Osteoblast (primary cell): ENCODE measurements at regions not wholly inside any gene's neighbourhood (a gene's known extent, or its start where the extent isn't known, plus 50 kb on each side); places are given as distances from the start of the nearest gene placed in this dataset.

Experiments used
- DNase-seq: peaks from one replicate; pipeline ENCODE4 v3.0.0; 2011; ENCODE audit warnings: low spot score, mixed read lengths; ENCODE audit not compliant: insufficient read length; ENCODE audit errors: missing footprints
- H2AFZ ChIP-seq: 2 replicates; pipeline ENCODE4 v1.6.0; 2011; ENCODE audit warnings: mild to moderate bottlenecking, low read length
- H3K27ac ChIP-seq: 2 replicates; pipeline ENCODE4 v1.5.1; 2011; ENCODE audit warnings: mild to moderate bottlenecking, low read depth, low read length, moderate library complexity
- H3K27me3 ChIP-seq: 2 replicates; pipeline ENCODE4 v1.6.0; 2012; ENCODE audit warnings: mild to moderate bottlenecking, control low read depth, inconsistent platforms, low read length, moderate library complexity; ENCODE audit not compliant: insufficient read depth
- H3K36me3 ChIP-seq: 2 replicates; pipeline ENCODE4 v1.5.1; 2011; ENCODE audit warnings: mild to moderate bottlenecking, low read length, control low read depth, moderate library complexity; ENCODE audit not compliant: insufficient read depth
- H3K4me1 ChIP-seq: 2 replicates; pipeline ENCODE4 v1.5.1; 2011; ENCODE audit warnings: mild to moderate bottlenecking, low read length, control low read depth, moderate library complexity; ENCODE audit not compliant: insufficient read depth
- H3K4me2 ChIP-seq: 2 replicates; pipeline ENCODE4 v1.6.0; 2011; ENCODE audit warnings: mild to moderate bottlenecking, low read length; ENCODE audit not compliant: insufficient read depth
- H3K4me3 ChIP-seq: fragments of 200-600 bp; sonication (generic); 3 replicates; pipeline ENCODE4 v1.5.1; 2012; ENCODE audit warnings: mild to moderate bottlenecking, low read length, inconsistent platforms; ENCODE audit not compliant: insufficient read depth
- H3K79me2 ChIP-seq: 2 replicates; pipeline ENCODE4 v1.6.0; 2012; ENCODE audit warnings: mild to moderate bottlenecking, low read length, control low read depth, inconsistent platforms; ENCODE audit not compliant: insufficient read depth
- H3K9me3 ChIP-seq: 2 replicates; pipeline ENCODE4 v1.5.1; 2011; ENCODE audit warnings: low read depth, low read length, control low read depth
- H4K20me1 ChIP-seq: 2 replicates; pipeline ENCODE4 v1.6.0; 2012; ENCODE audit warnings: mild to moderate bottlenecking, low read length, control low read depth; ENCODE audit not compliant: insufficient read depth
- CTCF ChIP-seq: IDR thresholded peaks from 2 replicates; pipeline ENCODE4 v1.5.1; 2011; ENCODE audit warnings: mild to moderate bottlenecking, low read depth, low read length, moderate library complexity; ENCODE audit errors: extremely low read depth

- Histone ChIP-seq H3K9me3 (peaks cover 4% of the 10 kb centered on the region), H3K27me3 (no peaks in the 10 kb centered on the region), H3K36me3 (no peaks in the 10 kb centered on the region), H3K4me1 (no peaks in the 10 kb centered on the region), H3K27ac (no peak overlapping the region), H3K79me2 (no peaks in the 10 kb centered on the region), H3K4me3 (no peak overlapping the region), H2AFZ (no peak overlapping the region), H4K20me1 (no peaks in the 10 kb centered on the region), H3K4me2 (no peak overlapping the region)
- TF ChIP-seq CTCF = no peak
- DNase-seq = no peak
Observed at GRCh38 chr14:98323836-98324235, 948.2 kb downstream of the BCL11B start.

- H3K27ac ChIP-seq = no peak overlapping the region
- H3K4me1 ChIP-seq = no peaks in the 10 kb centered on the region
- no peak overlapping the region for H2AFZ ChIP-seq
- no peak overlapping the region for H3K4me3 ChIP-seq
- H3K4me2 ChIP-seq = no peak overlapping the region
- no peaks in the 10 kb centered on the region for H3K27me3 ChIP-seq
- no peak for TF ChIP-seq CTCF
- no peak for DNase-seq
- no peaks in the 10 kb centered on the region for H3K36me3 ChIP-seq
- no peaks in the 10 kb centered on the region for H4K20me1 ChIP-seq
- no peaks in the 10 kb centered on the region for H3K79me2 ChIP-seq
- peaks cover 4% of the 10 kb centered on the region for H3K9me3 ChIP-seq
Observed at GRCh38 chr14:98325761-98326160, 946.2 kb downstream of the BCL11B start.

- Histone ChIP-seq H2AFZ (no peak overlapping the region), H3K4me3 (no peak overlapping the region), H4K20me1 (no peaks in the 10 kb centered on the region), H3K27ac (no peak overlapping the region), H3K9me3 (no peaks in the 10 kb centered on the region), H3K27me3 (no peaks in the 10 kb centered on the region), H3K36me3 (no peaks in the 10 kb centered on the region), H3K79me2 (no peaks in the 10 kb centered on the region), H3K4me1 (no peaks in the 10 kb centered on the region), H3K4me2 (no peak overlapping the region)
- TF ChIP-seq CTCF = no peak
- no peak for DNase-seq
Observed at GRCh38 chr14:98328496-98328895, 943.5 kb downstream of the BCL11B start.

GRCh38 chr14:98334186-98334585 is 937.8 kb downstream of the BCL11B start:
- Histone ChIP-seq H3K4me1 (no peaks in the 10 kb centered on the region), H2AFZ (no peak overlapping the region), H4K20me1 (no peaks in the 10 kb centered on the region), H3K27ac (no peak overlapping the region), H3K4me3 (no peak overlapping the region), H3K9me3 (no peaks in the 10 kb centered on the region), H3K4me2 (no peak overlapping the region), H3K36me3 (no peaks in the 10 kb centered on the region), H3K79me2 (no peaks in the 10 kb centered on the region), H3K27me3 (no peaks in the 10 kb centered on the region)
- TF ChIP-seq CTCF = no peak
- no peak for DNase-seq
